Smooth muscle cell (in vitro differentiated cells): ENCODE measurements at regions not wholly inside any gene's neighbourhood (a gene's known extent, or its start where the extent isn't known, plus 50 kb on each side); places are given as distances from the start of the nearest gene placed in this dataset.

ENCODE experiments used
- DNase-seq: peaks from one replicate; lab custom pipeline; 2025; ENCODE audit not compliant: unreplicated experiment; lab: John Stamatoyannopoulos, UW
- H2AFZ ChIP-seq: fragments of 200-600 bp; sonication (generic); 2 replicates; pipeline ENCODE4 v1.6.0; 2016; ENCODE audit warnings: antibody characterized with exemption, low read depth, mild to moderate bottlenecking
- H3F3A ChIP-seq: fragments of 200-600 bp; sonication (generic); 2 replicates; pipeline ENCODE4 v1.6.0; 2017; ENCODE audit warnings: antibody characterized with exemption, low read depth
- H3K27ac ChIP-seq: fragments of 200-600 bp; sonication (generic); 2 replicates; pipeline ENCODE4 v1.5.1; 2016; ENCODE audit warnings: low read depth, mild to moderate bottlenecking
- H3K27me3 ChIP-seq: fragments of 200-600 bp; sonication (generic); 2 replicates; pipeline ENCODE4 v1.6.1; 2016; ENCODE audit warnings: low read depth, mild to moderate bottlenecking
- H3K36me3 ChIP-seq: fragments of 200-600 bp; sonication (generic); 2 replicates; pipeline ENCODE4 v1.5.1; 2016; ENCODE audit warnings: low read depth
- H3K4me1 ChIP-seq: fragments of 200-600 bp; sonication (generic); 2 replicates; pipeline ENCODE4 v1.5.1; 2016; ENCODE audit warnings: low read depth
- H3K4me2 ChIP-seq: fragments of 200-600 bp; sonication (generic); 2 replicates; pipeline ENCODE4 v1.6.0; 2016; ENCODE audit warnings: mild to moderate bottlenecking
- H3K4me3 ChIP-seq: fragments of 200-600 bp; sonication (generic); 2 replicates; pipeline ENCODE4 v1.5.1; 2016; ENCODE audit warnings: mild to moderate bottlenecking
- H3K79me2 ChIP-seq: fragments of 200-600 bp; sonication (generic); 2 replicates; pipeline ENCODE4 v1.6.0; 2016; ENCODE audit warnings: low read depth, mild to moderate bottlenecking
- H3K9ac ChIP-seq: fragments of 200-600 bp; sonication (generic); 2 replicates; pipeline ENCODE4 v1.6.0; 2016; ENCODE audit warnings: low read depth
- H3K9me3 ChIP-seq: fragments of 200-600 bp; sonication (generic); replicated peaks from 2 replicates; pipeline ENCODE4 v1.5.1; 2016; ENCODE audit warnings: low read depth
- H4K20me1 ChIP-seq: fragments of 200-600 bp; sonication (generic); 2 replicates; pipeline ENCODE4 v1.6.0; 2016; ENCODE audit warnings: low read depth
- WGBS: methylation state at CpG from one replicate; pipeline ENCODE4 v1.1.7; 2016; ENCODE audit warnings: low lambda C conversion rate; 5-methylcytosine and 5-hydroxymethylcytosine counted together
- TF ChIP-seq, protein P1 (sequence below): fragments of 200-600 bp; sonication (generic); IDR thresholded peaks from 2 replicates; pipeline ENCODE4 v1.5.1; 2017; ENCODE audit warnings: borderline replicate concordance, mild to moderate bottlenecking, antibody characterized with exemption; ENCODE audit not compliant: insufficient read depth, poor library complexity, severe bottlenecking

DNA sequence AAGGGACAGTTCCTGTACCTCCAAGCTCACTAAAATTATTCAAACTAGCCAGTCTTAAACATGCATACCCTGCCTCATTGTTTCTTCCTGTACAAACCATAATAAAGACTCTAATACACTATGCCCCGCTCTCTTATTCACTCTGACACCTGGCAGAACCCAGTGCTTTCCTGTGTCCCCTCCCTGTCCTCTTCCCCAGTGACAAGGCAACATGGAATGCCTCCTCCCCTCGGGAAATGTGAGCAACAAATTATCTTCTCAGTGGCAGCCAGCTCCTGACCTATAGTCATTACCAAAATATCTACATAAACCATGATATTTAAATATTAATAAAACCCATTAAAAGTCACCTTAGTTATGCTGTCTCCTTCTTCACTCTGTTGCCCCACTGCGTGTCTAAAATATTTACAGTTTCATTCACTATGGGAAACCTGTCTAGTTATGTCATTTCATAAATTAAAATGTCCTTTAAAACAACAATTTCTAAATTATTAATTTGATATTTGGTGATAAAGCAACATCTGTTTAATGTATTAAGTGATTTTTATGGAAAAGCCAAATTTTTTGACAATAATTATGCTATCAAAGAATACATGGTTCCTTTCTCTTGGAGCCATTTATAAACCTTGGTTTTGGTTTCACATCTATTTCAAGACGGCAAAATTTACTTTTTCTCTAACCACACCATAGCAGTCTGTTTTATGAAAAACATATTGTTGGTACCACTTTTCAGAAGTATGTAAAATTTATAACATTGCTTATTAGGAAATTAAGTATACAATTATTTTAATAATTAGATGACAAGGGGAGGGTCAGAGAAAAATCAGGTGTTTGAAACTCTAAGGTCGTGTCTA lies 1355.2 kb downstream of the XPNPEP1 start:
- Histone ChIP-seq H3K27ac (no peak overlapping the region), H3K4me3 (no peak overlapping the region), H3K4me1 (no peaks in the 10 kb centered on the region), H3K36me3 (no peaks in the 10 kb centered on the region), H3K27me3 (no peaks in the 10 kb centered on the region), H3K4me2 (no peak overlapping the region), H3K9me3 (no peaks in the 10 kb centered on the region), H3K9ac (no peak overlapping the region), H3K79me2 (no peaks in the 10 kb centered on the region), H4K20me1 (no peaks in the 10 kb centered on the region), H2AFZ (no peak overlapping the region), H3F3A (no peaks in the 10 kb centered on the region)
- TF ChIP-seq, protein P1, sequence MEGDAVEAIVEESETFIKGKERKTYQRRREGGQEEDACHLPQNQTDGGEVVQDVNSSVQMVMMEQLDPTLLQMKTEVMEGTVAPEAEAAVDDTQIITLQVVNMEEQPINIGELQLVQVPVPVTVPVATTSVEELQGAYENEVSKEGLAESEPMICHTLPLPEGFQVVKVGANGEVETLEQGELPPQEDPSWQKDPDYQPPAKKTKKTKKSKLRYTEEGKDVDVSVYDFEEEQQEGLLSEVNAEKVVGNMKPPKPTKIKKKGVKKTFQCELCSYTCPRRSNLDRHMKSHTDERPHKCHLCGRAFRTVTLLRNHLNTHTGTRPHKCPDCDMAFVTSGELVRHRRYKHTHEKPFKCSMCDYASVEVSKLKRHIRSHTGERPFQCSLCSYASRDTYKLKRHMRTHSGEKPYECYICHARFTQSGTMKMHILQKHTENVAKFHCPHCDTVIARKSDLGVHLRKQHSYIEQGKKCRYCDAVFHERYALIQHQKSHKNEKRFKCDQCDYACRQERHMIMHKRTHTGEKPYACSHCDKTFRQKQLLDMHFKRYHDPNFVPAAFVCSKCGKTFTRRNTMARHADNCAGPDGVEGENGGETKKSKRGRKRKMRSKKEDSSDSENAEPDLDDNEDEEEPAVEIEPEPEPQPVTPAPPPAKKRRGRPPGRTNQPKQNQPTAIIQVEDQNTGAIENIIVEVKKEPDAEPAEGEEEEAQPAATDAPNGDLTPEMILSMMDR, result no peak
- no peak for DNase-seq
- 61% methylated on average over 5 of the region's 5 CpGs for WGBS

DNA sequence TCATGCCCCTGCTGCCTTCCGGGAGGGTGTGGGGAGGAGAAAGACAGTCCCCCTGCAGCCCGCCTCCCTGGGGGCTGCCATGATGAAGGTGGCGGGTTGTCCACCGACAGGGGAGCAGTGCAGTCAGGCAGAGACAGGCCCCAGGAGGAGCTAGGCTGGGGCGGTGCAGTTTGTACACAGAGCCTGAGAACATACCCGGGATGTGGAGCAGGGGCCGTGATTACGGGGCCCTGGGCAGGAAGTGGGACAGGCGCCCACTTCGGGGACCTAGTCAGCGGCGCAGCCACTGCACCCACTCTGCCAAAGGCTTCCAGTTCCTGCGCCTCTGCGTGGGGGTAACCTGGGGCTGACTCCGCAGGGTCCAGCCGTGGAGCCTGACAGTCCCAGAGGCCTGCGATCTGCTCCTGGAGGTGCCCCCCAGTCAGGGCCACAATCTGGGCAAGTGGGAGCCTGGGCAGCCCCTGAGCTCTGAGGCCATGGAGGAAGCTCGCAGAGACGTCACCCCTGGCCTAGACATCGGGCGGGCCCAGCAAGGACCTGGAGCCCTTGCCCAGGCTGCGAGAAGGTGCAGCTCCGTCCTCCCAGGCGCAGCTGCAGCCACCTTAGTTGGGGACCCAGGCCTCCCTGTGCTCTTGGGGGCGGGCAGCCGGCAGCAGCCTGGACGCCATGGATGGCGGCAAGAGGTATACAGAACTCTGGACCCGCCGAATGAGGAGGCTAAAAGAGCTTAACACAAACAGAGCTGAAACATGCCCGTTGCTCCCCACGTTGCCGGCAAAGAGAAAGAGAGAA lies 1356.8 kb downstream of the XPNPEP1 start:
- DNase-seq, result no peak
- no peaks in the 10 kb centered on the region for H3K4me1 ChIP-seq
- no peaks in the 10 kb centered on the region for H3K9me3 ChIP-seq
- H3K27me3 ChIP-seq, result no peaks in the 10 kb centered on the region
- TF ChIP-seq, protein P1, result no peak
- H3K36me3 ChIP-seq, result no peaks in the 10 kb centered on the region
- no peak overlapping the region for H3K9ac ChIP-seq
- no peak overlapping the region for H2AFZ ChIP-seq
- H3K79me2 ChIP-seq, result no peaks in the 10 kb centered on the region
- H3K4me3 ChIP-seq, result no peak overlapping the region
- WGBS, result 97% methylated on average over 33 of the region's 33 CpGs
- no peak overlapping the region for H3K4me2 ChIP-seq
- no peak overlapping the region for H3K27ac ChIP-seq
- H3F3A ChIP-seq, result no peaks in the 10 kb centered on the region
- H4K20me1 ChIP-seq, result no peaks in the 10 kb centered on the region

DNA sequence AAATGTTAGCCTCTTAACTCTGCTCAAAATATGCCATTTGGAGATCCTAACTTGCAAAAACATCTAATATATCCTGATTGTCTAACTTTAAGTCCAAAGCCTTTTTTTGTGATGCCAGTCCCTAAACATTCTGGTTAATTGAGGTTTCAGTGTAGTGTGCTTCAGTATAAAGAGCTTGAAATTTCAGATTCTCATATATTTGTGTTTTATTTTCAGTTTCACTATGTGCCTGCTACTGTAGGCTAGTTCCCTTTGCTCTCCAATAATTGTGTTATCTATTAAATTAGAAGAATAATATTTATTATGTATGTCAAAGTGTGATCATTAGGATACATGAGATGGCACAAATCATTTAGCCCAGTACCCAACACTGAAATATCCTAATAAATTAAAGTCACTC lies 1361.2 kb downstream of the XPNPEP1 start:
- no peak overlapping the region for H3K9ac ChIP-seq
- H3K4me1 ChIP-seq, result no peaks in the 10 kb centered on the region
- H3K27me3 ChIP-seq, result no peaks in the 10 kb centered on the region
- DNase-seq, result no peak
- no peaks in the 10 kb centered on the region for H3F3A ChIP-seq
- H3K4me2 ChIP-seq, result no peak overlapping the region
- no peaks in the 10 kb centered on the region for H3K36me3 ChIP-seq
- no peaks in the 10 kb centered on the region for H3K9me3 ChIP-seq
- no peak overlapping the region for H2AFZ ChIP-seq
- no peak overlapping the region for H3K27ac ChIP-seq
- no peaks in the 10 kb centered on the region for H4K20me1 ChIP-seq
- TF ChIP-seq, protein P1, result no peak
- H3K79me2 ChIP-seq, result no peaks in the 10 kb centered on the region
- H3K4me3 ChIP-seq, result no peak overlapping the region
